Thyroid gland (tissue), 4 donors: ENCODE measurements at regions not wholly inside any gene's neighbourhood (a gene's known extent, or its start where the extent isn't known, plus 50 kb on each side); places are given as distances from the start of the nearest gene placed in this dataset.
A peak's percentile ranks its signal among the peaks of the same experiment; 100 is the strongest.

Experiments used
- DNase-seq, 2 donors: peaks; one replicate each; pipeline ENCODE4 v3.0.0-alpha.2; 2019
- H3K27ac ChIP-seq, 3 donors: fragments of 200-600 bp; sonication (generic); 1 replicate in 2 of 3; 2 replicates in 1 of 3; pipeline ENCODE4 v1.5.1; 2016 to 2019; ENCODE audit warnings: mild to moderate bottlenecking in 1 of 3, moderate library complexity in 1 of 3
- H3K27me3 ChIP-seq: fragments of 200-600 bp; sonication (generic); one replicate; pipeline ENCODE4 v1.5.1; 2019
- H3K36me3 ChIP-seq, 2 donors: fragments of 200-600 bp; sonication (generic); one replicate each; pipeline ENCODE4 v1.5.1; 2016 to 2019
- H3K4me1 ChIP-seq, 2 donors: fragments of 200-600 bp; sonication (generic); one replicate each; pipeline ENCODE4 v1.5.1; 2017 to 2019
- H3K4me3 ChIP-seq, 3 donors: fragments of 200-600 bp; sonication (generic); replicated peaks in 1 of 3; 1 replicate in 2 of 3; 2 replicates in 1 of 3; pipeline ENCODE4 v1.5.1; 2016; ENCODE audit warnings: mild to moderate bottlenecking in 1 of 3
- H3K9me3 ChIP-seq: fragments of 200-600 bp; sonication (generic); one replicate; pipeline ENCODE4 v1.5.1; 2017
- POLR2A ChIP-seq, 2 donors: fragments of 450-650 bp; IDR thresholded peaks; one replicate each; pipeline ENCODE4 v1.6.1; 2017; ENCODE audit warnings: antibody characterized with exemption in 2 of 2, mild to moderate bottlenecking in 2 of 2, moderate library complexity in 1 of 2
- whole genome bisulfite sequencing, 2 donors: methylation state at CpG; one replicate each; pipeline ENCODE4 v1.1.5; 2017; 5-methylcytosine and 5-hydroxymethylcytosine counted together
- intact Hi-C: fragments of 100-400 bp; cut with DNase I; formaldehyde crosslinking; loops from one replicate; pipeline ENCODE4 v1.15.1; 2023
- TF ChIP-seq, protein P1 (sequence below), 6 experiments: fragments of 200-600 bp in 3 of 6; fragments of 450-650 bp in 3 of 6; sonication (generic) in 3 of 6; IDR thresholded peaks; one replicate each; pipeline ENCODE4 v1.5.1; 2016 to 2019; ENCODE audit warnings: antibody characterized with exemption in 6 of 6, mild to moderate bottlenecking in 2 of 6, inconsistent platforms in 1 of 6, moderate library complexity in 1 of 6

DNA sequence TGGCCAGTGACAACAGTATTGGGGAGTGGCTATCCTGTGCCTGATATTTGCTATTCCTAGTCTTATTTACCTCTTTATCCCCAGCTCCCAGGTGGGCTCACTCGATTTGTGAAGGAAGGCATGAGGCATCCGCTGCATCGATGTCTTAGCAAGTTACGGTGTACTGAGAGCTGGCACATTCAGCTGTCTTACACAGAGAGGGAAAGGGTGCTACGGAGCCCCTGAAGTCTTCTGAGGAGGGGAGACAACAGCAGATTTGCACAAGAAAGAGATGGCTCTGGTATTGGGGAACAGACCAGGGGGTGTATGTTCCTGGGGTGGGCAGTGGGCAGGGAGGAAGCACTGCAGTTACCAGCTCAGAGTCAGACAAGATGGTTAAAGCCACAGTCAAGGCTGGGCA lies 172.6 kb downstream of the FGF18 start:
- no peaks in the 10 kb centered on the region for H3K9me3 ChIP-seq
- intact Hi-C loops: no loop called here
- no peaks in the 10 kb centered on the region for H3K27me3 ChIP-seq
- H3K36me3 ChIP-seq: no peaks in the 10 kb centered on the region
- TF ChIP-seq, protein P1, sequence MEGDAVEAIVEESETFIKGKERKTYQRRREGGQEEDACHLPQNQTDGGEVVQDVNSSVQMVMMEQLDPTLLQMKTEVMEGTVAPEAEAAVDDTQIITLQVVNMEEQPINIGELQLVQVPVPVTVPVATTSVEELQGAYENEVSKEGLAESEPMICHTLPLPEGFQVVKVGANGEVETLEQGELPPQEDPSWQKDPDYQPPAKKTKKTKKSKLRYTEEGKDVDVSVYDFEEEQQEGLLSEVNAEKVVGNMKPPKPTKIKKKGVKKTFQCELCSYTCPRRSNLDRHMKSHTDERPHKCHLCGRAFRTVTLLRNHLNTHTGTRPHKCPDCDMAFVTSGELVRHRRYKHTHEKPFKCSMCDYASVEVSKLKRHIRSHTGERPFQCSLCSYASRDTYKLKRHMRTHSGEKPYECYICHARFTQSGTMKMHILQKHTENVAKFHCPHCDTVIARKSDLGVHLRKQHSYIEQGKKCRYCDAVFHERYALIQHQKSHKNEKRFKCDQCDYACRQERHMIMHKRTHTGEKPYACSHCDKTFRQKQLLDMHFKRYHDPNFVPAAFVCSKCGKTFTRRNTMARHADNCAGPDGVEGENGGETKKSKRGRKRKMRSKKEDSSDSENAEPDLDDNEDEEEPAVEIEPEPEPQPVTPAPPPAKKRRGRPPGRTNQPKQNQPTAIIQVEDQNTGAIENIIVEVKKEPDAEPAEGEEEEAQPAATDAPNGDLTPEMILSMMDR (IDR thresholded peaks at IDR 0.05): no peak
- no peak for TF ChIP-seq POLR2A (IDR thresholded peaks at IDR 0.05)
- H3K4me3 ChIP-seq: no peak overlapping the region
- WGBS, 2 donors: 88 to 90% methylated on average over 5 of the region's 5 CpGs
- H3K4me1 ChIP-seq: peaks cover 7 to 11% of the 10 kb centered on the region in 2 donors
- no peak for DNase-seq
- no peak overlapping the region for H3K27ac ChIP-seq

DNA sequence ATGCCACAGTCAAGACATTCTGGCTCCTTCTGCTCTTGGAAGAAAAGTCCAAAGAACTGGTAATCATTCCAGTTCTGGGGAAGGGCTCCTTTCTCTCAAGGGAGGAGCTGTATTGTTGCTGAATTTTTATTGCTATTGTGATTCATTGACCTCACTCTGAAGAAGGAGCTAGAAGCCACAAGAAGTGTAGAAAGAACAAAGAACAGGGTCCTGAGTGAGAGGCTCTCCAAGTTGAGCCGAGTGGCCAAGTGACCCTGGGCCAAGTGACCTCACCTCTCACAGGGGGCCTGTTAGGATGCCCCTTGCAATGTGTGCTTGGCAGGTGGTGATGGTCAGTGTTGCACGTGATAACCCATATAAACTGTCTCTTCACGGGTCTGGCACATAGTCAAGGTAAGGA lies 173.3 kb downstream of the FGF18 start:
- 87 to 88% methylated on average over 3 of the region's 3 CpGs for WGBS, 2 donors
- peaks cover 7 to 11% of the 10 kb centered on the region in 2 donors for H3K4me1 ChIP-seq
- H3K9me3 ChIP-seq: no peaks in the 10 kb centered on the region
- no peak for TF ChIP-seq POLR2A (IDR thresholded peaks at IDR 0.05)
- TF ChIP-seq, protein P1 (IDR thresholded peaks at IDR 0.05): no peak
- no peak for DNase-seq
- intact Hi-C loops: no loop called here
- H3K27ac ChIP-seq: no peak overlapping the region
- no peaks in the 10 kb centered on the region for H3K27me3 ChIP-seq
- H3K36me3 ChIP-seq: no peaks in the 10 kb centered on the region
- no peak overlapping the region for H3K4me3 ChIP-seq

DNA sequence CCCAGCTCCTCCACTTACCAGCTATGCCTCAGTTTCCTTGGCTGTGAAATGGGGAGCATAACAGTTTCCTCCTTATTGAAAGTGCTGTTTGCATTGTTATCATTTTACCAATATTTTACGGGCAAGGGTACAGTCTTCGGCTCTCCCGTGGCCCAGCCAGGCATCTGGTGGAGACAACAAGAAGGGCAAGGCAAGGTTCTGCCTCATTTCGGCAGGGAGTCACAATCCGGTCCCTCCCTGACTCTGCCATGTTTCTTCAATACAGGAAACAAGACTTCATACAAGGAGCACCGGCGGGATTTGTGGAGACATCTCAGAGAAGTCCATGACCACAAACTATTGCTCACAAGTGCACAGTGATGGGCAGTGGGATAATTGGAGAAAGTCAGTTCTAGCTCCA lies 174.0 kb downstream of the FGF18 start:
- intact Hi-C loops: no loop called here
- no peak overlapping the region for H3K27ac ChIP-seq
- peaks cover 7 to 11% of the 10 kb centered on the region in 2 donors for H3K4me1 ChIP-seq
- no peak for DNase-seq
- H3K9me3 ChIP-seq: no peaks in the 10 kb centered on the region
- WGBS, 2 donors: 95% methylated on average over 7 of the region's 7 CpGs
- H3K4me3 ChIP-seq: no peak overlapping the region
- TF ChIP-seq, protein P1 (IDR thresholded peaks at IDR 0.05): no peak
- no peak for TF ChIP-seq POLR2A (IDR thresholded peaks at IDR 0.05)
- H3K36me3 ChIP-seq: no peaks in the 10 kb centered on the region
- H3K27me3 ChIP-seq: no peaks in the 10 kb centered on the region

DNA sequence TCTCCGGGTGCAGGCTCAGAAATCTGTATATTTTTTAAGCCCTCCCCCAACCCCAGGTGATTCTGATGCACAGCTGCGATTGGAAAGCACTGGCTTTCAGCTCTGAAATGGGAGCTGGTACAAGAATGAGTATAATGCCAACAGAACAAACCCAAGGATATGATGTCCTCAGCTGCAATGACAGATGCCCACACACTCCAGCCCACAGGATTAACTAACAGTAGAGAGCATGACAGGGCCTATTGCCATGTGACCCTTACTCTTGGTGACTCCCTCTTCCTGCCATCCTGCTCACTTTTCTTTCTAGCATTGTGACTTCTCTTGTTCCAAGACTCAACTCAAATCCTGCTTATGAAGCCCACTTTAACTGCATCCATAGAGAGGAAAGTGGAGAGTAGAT lies 174.5 kb downstream of the FGF18 start:
- Histone ChIP-seq H3K27ac (no peak overlapping the region), H3K4me3 (no peak overlapping the region), H3K27me3 (no peaks in the 10 kb centered on the region), H3K9me3 (no peaks in the 10 kb centered on the region), H3K4me1 (peaks cover 7 to 11% of the 10 kb centered on the region in 2 donors), H3K36me3 (no peaks in the 10 kb centered on the region)
- intact Hi-C loops: no loop called here
- no peak for DNase-seq
- WGBS, 2 donors: 83 to 93% methylated on average over 2 of the region's 2 CpGs
- TF ChIP-seq, protein P1 (IDR thresholded peaks at IDR 0.05): no peak
- no peak for TF ChIP-seq POLR2A (IDR thresholded peaks at IDR 0.05)

DNA sequence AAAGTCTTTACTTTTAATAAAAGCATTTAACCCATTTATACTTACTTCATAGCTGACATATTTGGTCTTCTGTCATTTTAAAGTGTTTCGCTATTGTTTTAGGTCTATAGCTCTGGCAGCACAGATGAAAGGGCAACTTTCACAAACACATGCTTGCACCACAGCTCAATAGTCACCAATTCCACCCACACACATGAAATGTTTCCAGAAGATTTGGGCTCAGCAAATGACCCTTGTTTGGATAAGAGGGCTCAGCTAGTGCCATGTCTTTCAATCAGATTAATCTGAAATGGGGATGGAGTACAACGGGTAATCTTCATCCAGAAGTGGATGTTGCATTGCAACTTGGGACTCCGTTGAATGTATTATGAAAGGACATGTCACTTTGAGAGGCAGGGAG lies 176.0 kb downstream of the FGF18 start:
- peaks cover 7 to 11% of the 10 kb centered on the region in 2 donors for H3K4me1 ChIP-seq
- no peaks in the 10 kb centered on the region for H3K27me3 ChIP-seq
- WGBS, 2 donors: 41 to 56% methylated on average over 3 of the region's 3 CpGs
- no peaks in the 10 kb centered on the region for H3K36me3 ChIP-seq
- no peak for DNase-seq
- intact Hi-C loops: no loop called here
- TF ChIP-seq POLR2A (IDR thresholded peaks at IDR 0.05): no peak
- TF ChIP-seq, protein P1 (IDR thresholded peaks at IDR 0.05): no peak
- H3K9me3 ChIP-seq: no peaks in the 10 kb centered on the region
- peak overlapping the region; percentile 72 to 80 (median 73) for H3K27ac ChIP-seq
- no peak overlapping the region for H3K4me3 ChIP-seq
